OCI-LY3 (cell line): ENCODE measurements at regions not wholly inside any gene's neighbourhood (a gene's known extent, or its start where the extent isn't known, plus 50 kb on each side); places are given as distances from the start of the nearest gene placed in this dataset.

Experiments
- H2AFZ ChIP-seq: fragments of 200-600, 300-600 bp; shearing (Covaris generic); 2 replicates; pipeline ENCODE4 v1.6.0; 2014; ENCODE audit warnings: antibody characterized with exemption, low read depth, low read length
- H3K27ac ChIP-seq: fragments of 200-600, 300-600 bp; sonication (generic); 2 replicates; pipeline ENCODE4 v1.5.1; 2014; ENCODE audit warnings: mild to moderate bottlenecking, low read length, moderate library complexity, mixed read lengths
- H3K27me3 ChIP-seq: fragments of 200-600, 300-600 bp; sonication (generic); 2 replicates; pipeline ENCODE4 v1.6.1; 2014; ENCODE audit warnings: low read depth, low read length, mixed read lengths
- H3K36me3 ChIP-seq: fragments of 200-600, 300-600 bp; sonication (generic); replicated peaks from 2 replicates; pipeline ENCODE3; 2014; ENCODE audit warnings: low read depth, low read length, mixed read lengths
- H3K4me1 ChIP-seq: fragments of 300-600, 200-600 bp; sonication (generic); 2 replicates; pipeline ENCODE4 v1.6.1; 2014; ENCODE audit warnings: low read length, mixed read lengths
- H3K4me2 ChIP-seq: fragments of 200-600, 300-600 bp; sonication (generic); 2 replicates; pipeline ENCODE4 v1.6.1; 2014; ENCODE audit warnings: low read length, mixed read lengths
- H3K4me3 ChIP-seq: fragments of 300-600, 200-600 bp; sonication (generic); 2 replicates; pipeline ENCODE4 v1.5.1; 2014; ENCODE audit warnings: antibody characterized with exemption, mild to moderate bottlenecking, low read length, moderate library complexity
- H3K79me2 ChIP-seq: fragments of 300-600, 200-600 bp; shearing (Covaris generic); 2 replicates; pipeline ENCODE4 v1.6.1; 2014; ENCODE audit warnings: mild to moderate bottlenecking, low read length, mixed read lengths
- H3K9ac ChIP-seq: fragments of 300-600, 200-600 bp; shearing (Covaris generic); 2 replicates; pipeline ENCODE4 v1.6.0; 2014; ENCODE audit warnings: mild to moderate bottlenecking, low read length, moderate library complexity
- H3K9me3 ChIP-seq: fragments of 200-600, 300-600 bp; shearing (Covaris generic); 2 replicates; pipeline ENCODE4 v1.6.1; 2014; ENCODE audit warnings: low read length, mixed read lengths; ENCODE audit not compliant: insufficient read depth
- H4K20me1 ChIP-seq: fragments of 200-600, 300-600 bp; sonication (generic); 2 replicates; pipeline ENCODE4 v1.6.1; 2016; ENCODE audit warnings: low read length, mixed read lengths; ENCODE audit not compliant: insufficient read depth
- EZH2phosphoT487 ChIP-seq: fragments of 200-600 bp; shearing (Covaris generic); IDR thresholded peaks from 2 replicates; pipeline ENCODE4 v1.6.1; 2018; ENCODE audit warnings: antibody characterized with exemption, mixed run types, low read depth
- TF ChIP-seq, protein P1 (sequence below): fragments of 200-600, 300-600 bp; sonication (generic); IDR thresholded peaks from 2 replicates; pipeline ENCODE4 v1.5.1; 2014; ENCODE audit warnings: antibody characterized with exemption, low read length, low read depth

- no peak overlapping the region for H3K27ac ChIP-seq
- no peak for TF ChIP-seq EZH2phosphoT487
- TF ChIP-seq, protein P1, sequence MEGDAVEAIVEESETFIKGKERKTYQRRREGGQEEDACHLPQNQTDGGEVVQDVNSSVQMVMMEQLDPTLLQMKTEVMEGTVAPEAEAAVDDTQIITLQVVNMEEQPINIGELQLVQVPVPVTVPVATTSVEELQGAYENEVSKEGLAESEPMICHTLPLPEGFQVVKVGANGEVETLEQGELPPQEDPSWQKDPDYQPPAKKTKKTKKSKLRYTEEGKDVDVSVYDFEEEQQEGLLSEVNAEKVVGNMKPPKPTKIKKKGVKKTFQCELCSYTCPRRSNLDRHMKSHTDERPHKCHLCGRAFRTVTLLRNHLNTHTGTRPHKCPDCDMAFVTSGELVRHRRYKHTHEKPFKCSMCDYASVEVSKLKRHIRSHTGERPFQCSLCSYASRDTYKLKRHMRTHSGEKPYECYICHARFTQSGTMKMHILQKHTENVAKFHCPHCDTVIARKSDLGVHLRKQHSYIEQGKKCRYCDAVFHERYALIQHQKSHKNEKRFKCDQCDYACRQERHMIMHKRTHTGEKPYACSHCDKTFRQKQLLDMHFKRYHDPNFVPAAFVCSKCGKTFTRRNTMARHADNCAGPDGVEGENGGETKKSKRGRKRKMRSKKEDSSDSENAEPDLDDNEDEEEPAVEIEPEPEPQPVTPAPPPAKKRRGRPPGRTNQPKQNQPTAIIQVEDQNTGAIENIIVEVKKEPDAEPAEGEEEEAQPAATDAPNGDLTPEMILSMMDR: no peak
- H4K20me1 ChIP-seq: no peaks in the 10 kb centered on the region
- no peaks in the 10 kb centered on the region for H3K27me3 ChIP-seq
- no peaks in the 10 kb centered on the region for H3K36me3 ChIP-seq
- H3K4me2 ChIP-seq: no peak overlapping the region
- no peak overlapping the region for H3K9ac ChIP-seq
- H2AFZ ChIP-seq: no peak overlapping the region
- no peaks in the 10 kb centered on the region for H3K9me3 ChIP-seq
- H3K4me3 ChIP-seq: no peak overlapping the region
- H3K4me1 ChIP-seq: no peaks in the 10 kb centered on the region
- no peaks in the 10 kb centered on the region for H3K79me2 ChIP-seq
These were observed 410.4 kb downstream of the MEIS1 start for GRCh38 chr2:66845307-66845706.

DNA sequence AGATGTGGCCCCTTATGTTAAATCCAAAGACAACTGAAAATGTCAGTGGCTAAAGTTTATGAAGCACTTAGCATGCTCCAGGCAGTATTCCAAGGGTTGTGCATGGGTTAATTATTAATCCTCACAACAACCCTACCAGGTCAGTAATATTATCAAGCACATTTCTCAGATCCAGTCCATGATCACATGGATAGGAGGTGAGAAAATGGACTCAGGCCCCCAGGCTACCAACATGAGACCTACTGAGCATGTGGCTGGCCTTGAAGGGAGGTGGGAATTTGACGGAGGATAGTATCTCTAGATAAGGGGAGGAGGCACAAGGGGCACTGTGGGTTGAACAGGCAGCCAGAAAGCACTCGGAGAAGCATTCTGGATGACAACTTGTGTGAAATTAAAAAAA lies 412.0 kb downstream of the MEIS1 start:
- Histone ChIP-seq H3K27me3 (no peaks in the 10 kb centered on the region), H2AFZ (no peak overlapping the region), H3K9me3 (no peaks in the 10 kb centered on the region), H3K36me3 (no peaks in the 10 kb centered on the region), H3K9ac (no peak overlapping the region), H3K4me1 (no peaks in the 10 kb centered on the region), H3K4me3 (no peak overlapping the region), H3K4me2 (no peak overlapping the region), H4K20me1 (no peaks in the 10 kb centered on the region), H3K79me2 (no peaks in the 10 kb centered on the region), H3K27ac (no peak overlapping the region)
- TF ChIP-seq EZH2phosphoT487: no peak
- TF ChIP-seq, protein P1: no peak

DNA sequence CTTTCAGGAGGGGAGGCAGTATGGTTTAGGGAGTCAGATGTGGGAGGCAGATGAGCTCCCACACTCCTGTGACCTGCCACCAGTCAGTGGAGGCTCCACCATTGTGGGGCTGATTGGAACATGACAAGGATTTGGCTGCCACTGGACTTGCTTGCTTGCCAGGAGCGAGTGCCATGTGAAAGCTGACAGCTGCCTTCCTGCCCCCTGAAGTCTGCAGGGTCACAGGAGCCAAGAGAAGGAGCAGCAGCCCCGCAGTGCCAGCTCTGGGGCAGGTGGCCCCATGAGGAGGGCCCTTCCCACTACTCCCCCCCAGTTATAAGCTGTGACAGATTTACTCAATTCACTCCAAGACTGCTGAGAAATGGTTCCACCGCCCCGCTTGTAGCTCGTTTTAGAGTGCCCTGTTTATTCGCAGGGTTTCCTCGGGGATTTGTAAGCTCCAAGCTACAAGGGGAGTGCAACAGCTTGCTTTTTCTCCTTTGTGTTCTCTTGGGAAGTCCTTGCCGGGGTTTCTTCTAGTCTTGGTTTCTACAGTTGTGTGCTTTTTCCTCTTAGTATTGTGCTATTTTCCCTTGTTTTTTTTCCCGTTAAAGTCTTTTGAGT lies 414.3 kb downstream of the MEIS1 start:
- H3K4me1 ChIP-seq: no peaks in the 10 kb centered on the region
- H3K36me3 ChIP-seq: no peaks in the 10 kb centered on the region
- no peak overlapping the region for H3K9ac ChIP-seq
- no peak overlapping the region for H3K4me3 ChIP-seq
- no peak overlapping the region for H3K27ac ChIP-seq
- TF ChIP-seq, protein P1: no peak
- TF ChIP-seq EZH2phosphoT487: no peak
- no peaks in the 10 kb centered on the region for H4K20me1 ChIP-seq
- no peak overlapping the region for H2AFZ ChIP-seq
- 0 out of 2 replicates have a peak, but pooled peaks cover 3% of the 10 kb centered on the region for H3K27me3 ChIP-seq
- no peak overlapping the region for H3K4me2 ChIP-seq
- no peaks in the 10 kb centered on the region for H3K79me2 ChIP-seq
- H3K9me3 ChIP-seq: no peaks in the 10 kb centered on the region

GRCh38 chr2:66850376-66850775 lies 415.5 kb downstream of the MEIS1 start:
- Histone ChIP-seq H3K9me3 (no peaks in the 10 kb centered on the region), H4K20me1 (no peaks in the 10 kb centered on the region), H2AFZ (no peak overlapping the region), H3K9ac (no peak overlapping the region), H3K36me3 (no peaks in the 10 kb centered on the region), H3K4me2 (no peak overlapping the region), H3K4me1 (no peaks in the 10 kb centered on the region), H3K79me2 (no peaks in the 10 kb centered on the region), H3K4me3 (no peak overlapping the region), H3K27me3 (0 out of 2 replicates have a peak, but pooled peaks cover 3% of the 10 kb centered on the region), H3K27ac (no peak overlapping the region)
- TF ChIP-seq EZH2phosphoT487: no peak
- TF ChIP-seq, protein P1: no peak
